Activated CD4-positive, alpha-beta T cell treated with anti-CD3 and anti-CD28 coated beads for 48 hours (primary cell): ENCODE measurements at regions not wholly inside any gene's neighbourhood (a gene's known extent, or its start where the extent isn't known, plus 50 kb on each side); places are given as distances from the start of the nearest gene placed in this dataset.

Source experiments
- DNase-seq: peaks from one replicate; pipeline ENCODE4 v3.0.0-alpha.2; 2020

- no peak for DNase-seq
Observed at GRCh38 chr4:180465364-180465763, 1777.8 kb upstream of the TENM3 start.

- DNase-seq, result no peak
Observed at GRCh38 chr4:180483036-180483435, 1760.2 kb upstream of the TENM3 start.

GRCh38 chr4:180485407-180485806 is 1757.8 kb upstream of the TENM3 start:
- no peak for DNase-seq

GRCh38 chr4:180486342-180486741 is 1756.9 kb upstream of the TENM3 start:
- no peak for DNase-seq

- no peak for DNase-seq
Observed at GRCh38 chr4:180489787-180490186, 1753.4 kb upstream of the TENM3 start.

- DNase-seq, result no peak
Observed at GRCh38 chr4:180491210-180491609, 1752.0 kb upstream of the TENM3 start.

- no peak for DNase-seq
Observed at GRCh38 chr4:180493299-180493698, 1749.9 kb upstream of the TENM3 start.

GRCh38 chr4:180500154-180500553 is 1743.0 kb upstream of the TENM3 start:
- no peak for DNase-seq

GRCh38 chr4:180512801-180513475 is 1730.3 kb upstream of the TENM3 start:
- no peak for DNase-seq

GRCh38 chr4:180518906-180519305 is 1724.3 kb upstream of the TENM3 start:
- no peak for DNase-seq

GRCh38 chr4:180521181-180521580 is 1722.0 kb upstream of the TENM3 start:
- no peak for DNase-seq

GRCh38 chr4:180525523-180526077 is 1717.6 kb upstream of the TENM3 start:
- DNase-seq, result no peak

GRCh38 chr4:180528003-180528402 is 1715.2 kb upstream of the TENM3 start:
- DNase-seq, result no peak

GRCh38 chr4:180530787-180531186 is 1712.4 kb upstream of the TENM3 start:
- no peak for DNase-seq

GRCh38 chr4:180532691-180533090 is 1710.5 kb upstream of the TENM3 start:
- no peak for DNase-seq

GRCh38 chr4:180538384-180539057 is 1704.7 kb upstream of the TENM3 start:
- DNase-seq, result no peak

GRCh38 chr4:180539284-180539683 is 1703.9 kb upstream of the TENM3 start:
- no peak for DNase-seq

GRCh38 chr4:180541678-180542077 is 1701.5 kb upstream of the TENM3 start:
- no peak for DNase-seq

- DNase-seq, result no peak
Observed at GRCh38 chr4:180542445-180543100, 1700.6 kb upstream of the TENM3 start.

- DNase-seq, result no peak
Observed at GRCh38 chr4:180550106-180550505, 1693.1 kb upstream of the TENM3 start.

GRCh38 chr4:180557348-180557747 is 1685.9 kb upstream of the TENM3 start:
- DNase-seq, result no peak

GRCh38 chr4:180557950-180558349 is 1685.3 kb upstream of the TENM3 start:
- DNase-seq, result no peak

GRCh38 chr4:180558427-180558826 is 1684.8 kb upstream of the TENM3 start:
- no peak for DNase-seq

- DNase-seq, result no peak
Observed at GRCh38 chr4:180560896-180561295, 1682.3 kb upstream of the TENM3 start.
